Stimulated activated CD4-positive, alpha-beta T cell treated with anti-CD3 and anti-CD28 coated beads, Interleukin-12 subunit alpha, Interleukin-12 subunit beta, amount 100 ng/mL, for 48 hours (primary cell): ENCODE measurements at regions not wholly inside any gene's neighbourhood (a gene's known extent, or its start where the extent isn't known, plus 50 kb on each side); places are given as distances from the start of the nearest gene placed in this dataset.

Source experiments
- DNase-seq, 3 donors: peaks; one replicate each; pipeline ENCODE4 v3.0.0-alpha.2; 2020; ENCODE audit warnings: low read depth in 2 of 3, low spot score in 1 of 3

- DNase-seq, result no peak
These were observed 111.6 kb upstream of the GCFC2 start for GRCh38 chr2:75822336-75822735.

DNA sequence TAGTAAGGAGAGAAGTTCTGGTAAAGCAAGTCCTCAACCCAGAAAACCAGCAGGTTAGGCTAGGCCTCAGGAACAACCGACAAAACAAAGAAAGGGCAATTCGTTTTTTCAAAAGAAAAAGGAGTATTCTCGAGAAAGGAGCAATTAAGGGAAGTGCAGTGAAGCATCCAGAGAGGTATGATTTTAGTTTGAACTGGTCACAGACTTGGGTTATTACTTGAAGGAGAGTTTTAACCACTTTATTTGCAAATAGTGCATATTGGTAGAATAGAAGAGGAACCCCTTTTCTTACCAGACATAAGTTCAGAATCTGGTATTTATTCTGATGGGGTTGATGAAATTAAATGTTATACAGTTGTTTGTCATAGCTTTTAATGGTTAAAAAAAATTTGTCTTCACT, 110.0 kb upstream of the GCFC2 start:
- DNase-seq, result no peak

GRCh38 chr2:75810611-75811330, 100.1 kb upstream of the GCFC2 start:
- DNase-seq, result no peak

GRCh38 chr2:75808793-75809535, 98.2 kb upstream of the GCFC2 start:
- no peak for DNase-seq

GRCh38 chr2:75807992-75808391, 97.3 kb upstream of the GCFC2 start:
- no peak for DNase-seq

- DNase-seq, result no peak
These were observed 90.7 kb upstream of the GCFC2 start for GRCh38 chr2:75801234-75801982.

DNA sequence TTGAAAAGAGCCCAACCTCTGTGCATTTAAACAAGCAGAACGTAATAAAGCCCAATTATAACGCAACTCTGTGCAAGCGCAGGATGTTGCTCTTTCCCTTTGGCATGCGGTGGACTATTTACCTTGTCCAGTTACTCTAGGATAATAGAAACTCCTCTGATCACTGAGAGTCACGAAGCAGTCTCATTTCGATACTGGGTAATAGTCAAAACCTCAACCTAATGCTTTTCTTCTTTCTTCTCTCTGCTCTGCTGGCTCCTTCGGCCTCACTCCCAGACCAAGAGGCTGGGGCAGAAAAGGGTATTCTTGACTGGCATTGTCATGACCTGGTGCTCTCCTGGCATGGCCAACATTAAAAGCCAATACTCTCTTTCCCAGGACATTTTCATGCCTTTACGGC, 89.7 kb upstream of the GCFC2 start:
- DNase-seq, result no peak

DNA sequence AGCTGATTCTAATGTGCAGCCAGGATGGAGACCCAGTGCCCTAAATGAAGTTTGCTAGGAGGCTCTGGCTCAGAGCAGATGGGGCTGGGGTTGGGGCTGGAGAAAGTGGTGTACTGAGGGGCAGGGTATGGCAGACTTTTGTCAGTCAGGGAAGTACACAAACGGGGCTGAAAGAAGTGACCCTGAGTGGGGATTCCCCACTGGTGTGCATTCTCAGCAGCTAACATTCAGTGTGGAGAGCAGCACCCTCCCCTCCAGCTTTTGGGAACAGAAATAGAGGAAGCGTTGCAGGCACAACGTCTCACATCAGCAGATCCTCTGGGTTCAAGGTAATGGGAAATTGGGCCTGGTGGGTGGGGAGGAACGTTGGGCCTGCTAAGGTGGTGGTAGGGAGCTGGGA, 89.1 kb upstream of the GCFC2 start:
- no peak for DNase-seq

GRCh38 chr2:75798569-75798968, 87.9 kb upstream of the GCFC2 start:
- DNase-seq, result no peak

GRCh38 chr2:75792996-75793395, 82.3 kb upstream of the GCFC2 start:
- DNase-seq, result no peak

- no peak for DNase-seq
These were observed 81.4 kb upstream of the GCFC2 start for GRCh38 chr2:75792146-75792545.

DNA sequence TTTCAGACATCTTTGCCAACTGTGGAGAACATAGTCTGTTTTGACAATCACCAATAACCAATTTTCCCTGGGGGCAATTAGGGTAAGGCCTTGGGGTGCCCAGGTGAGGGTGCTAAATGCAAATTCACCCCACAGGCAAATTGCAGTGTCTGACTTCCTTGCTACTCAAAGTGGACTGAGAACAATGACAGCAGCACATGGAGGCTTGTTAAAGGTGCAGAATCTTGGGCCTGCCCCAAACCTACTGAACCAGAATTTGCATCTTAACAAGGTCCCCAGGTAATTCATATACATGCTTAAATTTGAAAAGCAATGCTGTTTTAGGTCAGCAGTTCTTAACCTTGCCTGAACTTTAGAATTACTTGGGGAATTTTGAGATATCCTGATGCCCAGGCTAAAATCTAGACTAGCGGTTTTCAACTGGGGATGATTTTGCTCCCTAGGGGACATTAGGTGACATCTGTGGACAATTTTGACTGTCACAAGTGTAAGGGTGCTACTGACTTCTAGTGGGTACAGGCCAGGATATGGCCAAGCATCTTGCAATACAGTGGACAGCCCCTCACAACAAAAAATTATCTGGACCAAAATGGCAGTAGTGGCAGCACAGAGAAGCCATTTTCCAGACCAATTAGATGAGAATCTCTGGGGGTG, 80.2 kb upstream of the GCFC2 start:
- no peak for DNase-seq

DNA sequence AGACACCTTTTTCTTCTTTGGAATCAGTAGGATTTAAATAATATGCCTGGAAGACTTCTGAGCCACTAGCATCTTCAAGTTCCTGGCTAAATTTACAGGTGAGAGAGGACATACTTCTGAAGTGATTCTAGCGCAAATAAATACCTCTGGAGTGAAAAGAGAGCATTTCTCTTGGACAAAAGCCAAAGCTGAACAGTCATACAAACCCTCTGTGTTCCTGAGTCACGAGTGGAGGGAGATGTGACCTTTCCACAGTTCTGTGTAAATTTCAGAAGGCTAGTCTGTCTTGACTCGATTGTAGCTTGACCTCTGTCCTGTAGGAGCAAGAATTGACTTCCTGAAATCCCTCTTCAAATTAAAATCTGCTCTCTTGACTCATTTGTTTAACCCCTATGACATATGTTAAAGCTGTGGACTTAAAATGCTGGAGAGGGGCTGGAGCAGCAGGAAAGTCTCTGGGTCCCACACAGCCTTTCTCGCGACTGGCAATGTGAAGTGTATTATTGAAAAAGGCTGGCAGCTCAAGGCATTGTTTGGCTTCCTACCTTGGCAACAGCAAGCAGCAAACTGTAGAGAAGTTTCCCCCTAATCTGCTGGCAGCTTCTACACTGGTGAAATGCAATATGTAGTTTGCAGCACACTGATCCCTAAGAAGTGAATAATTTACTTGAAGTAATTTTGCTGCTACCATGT, 79.6 kb upstream of the GCFC2 start:
- no peak for DNase-seq

GRCh38 chr2:75788902-75789301, 78.2 kb upstream of the GCFC2 start:
- DNase-seq, result no peak

DNA sequence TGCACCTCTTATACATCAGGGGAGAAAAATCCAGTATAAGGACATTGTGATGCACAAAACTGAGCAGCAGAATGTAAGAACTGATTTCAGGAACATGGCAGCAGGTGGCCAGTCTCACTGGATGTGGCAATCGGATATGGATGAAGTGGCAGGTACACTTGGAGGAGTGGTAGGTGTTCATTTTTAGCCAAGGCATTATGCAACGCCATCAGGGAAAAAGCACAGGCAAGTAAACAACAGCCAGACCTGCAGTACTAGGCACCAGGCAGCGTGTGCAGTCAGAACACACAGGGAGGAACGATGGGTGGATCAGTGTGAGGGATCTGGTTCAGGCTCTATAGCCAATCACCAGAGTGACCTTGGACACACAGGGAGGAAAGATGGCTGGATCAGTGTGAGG, 77.4 kb upstream of the GCFC2 start:
- DNase-seq, result no peak

GRCh38 chr2:75787532-75788132, 76.9 kb upstream of the GCFC2 start:
- DNase-seq, result no peak

DNA sequence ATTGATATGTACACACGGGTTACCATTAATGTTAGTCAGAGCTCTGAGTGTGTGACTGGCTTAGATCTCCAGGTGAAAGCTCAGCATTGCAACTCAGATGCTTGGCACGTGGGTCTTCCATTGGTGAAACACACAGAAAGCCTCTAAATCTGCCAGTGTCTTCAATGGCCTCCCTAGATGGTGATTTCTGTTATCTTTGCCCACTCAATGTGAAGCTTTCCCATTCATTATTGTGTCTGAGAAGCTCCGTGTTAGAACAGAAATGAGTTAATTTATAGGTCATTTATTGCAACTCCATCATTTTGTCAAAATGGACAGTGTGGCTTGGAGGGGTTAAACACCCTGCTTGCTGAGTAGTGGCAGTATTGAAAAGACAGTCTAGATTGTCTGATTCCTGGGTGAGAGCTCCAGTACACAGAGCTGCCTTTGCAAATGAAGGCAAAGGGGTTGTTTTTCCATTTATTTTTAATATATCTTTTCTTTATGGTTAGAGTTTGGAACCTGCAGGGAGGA, 64.7 kb upstream of the GCFC2 start:
- DNase-seq, result no peak

- DNase-seq, result no peak
These were observed 62.4 kb upstream of the GCFC2 start for GRCh38 chr2:75772908-75773630.

- DNase-seq, result no peak
These were observed 55.1 kb upstream of the GCFC2 start for GRCh38 chr2:75765798-75766197.

DNA sequence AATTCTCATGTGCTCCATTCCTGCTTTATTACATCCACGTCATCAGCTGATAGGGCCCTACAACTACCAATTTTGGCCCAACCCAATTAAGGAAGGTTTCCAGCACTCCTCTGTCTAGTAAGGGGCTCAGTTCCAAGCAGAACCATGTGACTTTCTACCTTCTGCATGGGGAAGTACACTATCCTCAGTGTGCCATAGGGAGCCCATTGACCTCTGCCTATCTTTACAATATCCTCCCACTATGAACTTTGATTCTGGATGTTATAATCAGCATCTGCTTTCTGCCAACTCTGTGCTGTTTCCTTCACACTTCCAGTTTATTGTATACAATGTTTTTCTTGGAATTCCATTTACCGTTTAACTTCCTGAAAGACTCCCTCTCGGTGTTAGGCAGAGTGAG, 53.9 kb upstream of the GCFC2 start:
- no peak for DNase-seq
